ENCODE measurements at regions not wholly inside any gene's neighbourhood (a gene's known extent, or its start where the extent isn't known, plus 50 kb on each side); places are given as distances from the start of the nearest gene placed in this dataset.

GRCh38 chr7:130838738-130839137 is 104.7 kb upstream of the KLF14 start:
- whole genome bisulfite sequencing, 2 donors = 73 to 91% methylated on average over 1 of the region's 1 CpG
- H3K4me3 ChIP-seq (replicated peaks in 1 of 3) = no peak overlapping the region
- intact Hi-C loops (cut with DNase I) = no loop called here
- H3K27me3 ChIP-seq = no peaks in the 10 kb centered on the region
- H3K4me1 ChIP-seq = no peaks in the 10 kb centered on the region
- no peaks in the 10 kb centered on the region for H3K36me3 ChIP-seq
- H3K27ac ChIP-seq = no peak overlapping the region
- no peak for DNase-seq
- TF ChIP-seq CTCF (IDR thresholded peaks at IDR 0.05) = no peak
- TF ChIP-seq POLR2A (IDR thresholded peaks at IDR 0.05) = no peak
- no peaks in the 10 kb centered on the region for H3K9me3 ChIP-seq

DNA sequence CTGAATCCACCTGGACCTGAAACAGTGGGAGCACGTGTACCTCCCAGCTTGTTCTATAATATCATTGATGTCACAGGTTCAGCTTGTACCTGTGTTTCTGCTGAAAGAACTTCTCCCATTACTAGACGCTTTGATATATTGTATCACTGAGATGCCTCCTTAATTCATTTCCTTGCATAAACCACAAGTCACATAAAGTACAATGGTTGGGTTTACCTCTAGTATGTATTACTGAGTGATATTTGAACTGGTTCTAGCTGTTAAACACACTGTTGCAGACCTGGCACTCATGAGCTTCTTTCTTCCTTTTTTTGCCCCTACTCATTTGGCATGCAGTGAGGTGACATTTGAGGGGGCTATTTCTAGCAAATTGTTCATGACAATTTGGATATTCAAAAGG is 106.6 kb upstream of the KLF14 start:
- H3K27ac ChIP-seq = no peak overlapping the region

GRCh38 chr7:130841416-130841815 is 107.4 kb upstream of the KLF14 start:
- WGBS, 2 donors = 75 to 96% methylated on average over 4 to 7 of the region's 7 CpGs
- no peaks in the 10 kb centered on the region for H3K4me1 ChIP-seq
- H3K27ac ChIP-seq = no peak overlapping the region
- H3K9me3 ChIP-seq = no peaks in the 10 kb centered on the region
- intact Hi-C loops (cut with DNase I) = no loop called here
- H3K4me3 ChIP-seq (replicated peaks in 1 of 3) = no peak overlapping the region
- H3K27me3 ChIP-seq = no peaks in the 10 kb centered on the region
- H3K36me3 ChIP-seq = no peaks in the 10 kb centered on the region
- no peak for DNase-seq
- TF ChIP-seq CTCF (IDR thresholded peaks at IDR 0.05) (no peak), POLR2A (IDR thresholded peaks at IDR 0.05) (no peak)

More for the DNA sequence above, 106.6 kb upstream of the KLF14 start:
- no peak for DNase-seq
- H3K4me3 ChIP-seq (replicated peaks in 1 of 3) = no peak overlapping the region
- intact Hi-C loops (cut with DNase I) = no loop called here
- no peaks in the 10 kb centered on the region for H3K27me3 ChIP-seq
- H3K36me3 ChIP-seq = no peaks in the 10 kb centered on the region
- WGBS, 2 donors = 92 to 96% methylated on average over 2 of the region's 2 CpGs
- TF ChIP-seq CTCF (IDR thresholded peaks at IDR 0.05) (no peak), POLR2A (IDR thresholded peaks at IDR 0.05) (no peak)
- H3K4me1 ChIP-seq = no peaks in the 10 kb centered on the region
- no peaks in the 10 kb centered on the region for H3K9me3 ChIP-seq

DNA sequence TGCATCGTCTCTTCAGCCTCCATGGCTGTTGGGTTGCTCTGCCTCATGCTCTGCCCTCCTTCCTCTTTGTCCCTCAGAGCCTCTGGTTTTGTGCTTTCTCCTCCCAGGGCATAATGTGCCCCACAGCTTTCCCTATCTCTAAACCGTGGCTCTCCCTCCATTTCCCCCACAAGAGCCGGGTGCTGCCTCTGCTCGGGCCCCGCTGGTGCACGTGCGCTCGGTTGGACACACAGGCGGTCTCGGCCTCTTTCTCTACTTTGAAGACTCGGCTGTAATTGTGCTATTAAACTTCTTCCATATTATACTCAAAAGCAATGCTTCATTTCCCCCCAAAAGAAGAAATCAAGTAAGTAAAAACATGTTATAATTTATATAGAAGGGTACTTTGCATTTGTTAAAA is 109.7 kb upstream of the KLF14 start:
- H3K27me3 ChIP-seq = no peaks in the 10 kb centered on the region
- no peaks in the 10 kb centered on the region for H3K4me1 ChIP-seq
- no peak overlapping the region for H3K4me3 ChIP-seq (replicated peaks in 1 of 3)
- DNase-seq = no peak
- H3K36me3 ChIP-seq = no peaks in the 10 kb centered on the region
- H3K27ac ChIP-seq = no peak overlapping the region
- intact Hi-C loops (cut with DNase I) = no loop called here
- 93 to 95% methylated on average over 11 of the region's 11 CpGs for WGBS, 2 donors
- H3K9me3 ChIP-seq = no peaks in the 10 kb centered on the region
- no peak for TF ChIP-seq POLR2A (IDR thresholded peaks at IDR 0.05)
- TF ChIP-seq CTCF (IDR thresholded peaks at IDR 0.05) = no peak

- no peak for DNase-seq
- WGBS, 2 donors = 76 to 83% methylated on average over 11 of the region's 11 CpGs
- TF ChIP-seq CTCF (IDR thresholded peaks at IDR 0.05) = no peak
- no peak for TF ChIP-seq POLR2A (IDR thresholded peaks at IDR 0.05)
- Histone ChIP-seq H3K4me3 (replicated peaks in 1 of 3) (no peak overlapping the region), H3K4me1 (no peaks in the 10 kb centered on the region), H3K27ac (no peak overlapping the region), H3K36me3 (no peaks in the 10 kb centered on the region), H3K9me3 (no peaks in the 10 kb centered on the region), H3K27me3 (no peaks in the 10 kb centered on the region)
- intact Hi-C loops (cut with DNase I) = no loop called here
Measured at GRCh38 chr7:130844811-130845580, 111.0 kb upstream of the KLF14 start.
